HG03558 (cell line): ENCODE measurements at regions not wholly inside any gene's neighbourhood (a gene's known extent, or its start where the extent isn't known, plus 50 kb on each side); places are given as distances from the start of the nearest gene placed in this dataset.
"Not testable (repeated sequence)": the region's sequence is repeated elsewhere in the genome, so short reads cannot be mapped to it uniquely, and the experiment has no call there.

Experiments used
- ATAC-seq: cut with Tn5 transposase; IDR thresholded peaks from one replicate; pipeline ENCODE4 v1.9.1; 2021; ENCODE audit warnings: moderate number of reproducible peaks; ENCODE audit not compliant: unreplicated experiment; ENCODE audit errors: extremely low read depth

- ATAC-seq = no peak
Measured at GRCh38 chr10:83994325-83994724, 145.0 kb upstream of the GHITM start.

DNA sequence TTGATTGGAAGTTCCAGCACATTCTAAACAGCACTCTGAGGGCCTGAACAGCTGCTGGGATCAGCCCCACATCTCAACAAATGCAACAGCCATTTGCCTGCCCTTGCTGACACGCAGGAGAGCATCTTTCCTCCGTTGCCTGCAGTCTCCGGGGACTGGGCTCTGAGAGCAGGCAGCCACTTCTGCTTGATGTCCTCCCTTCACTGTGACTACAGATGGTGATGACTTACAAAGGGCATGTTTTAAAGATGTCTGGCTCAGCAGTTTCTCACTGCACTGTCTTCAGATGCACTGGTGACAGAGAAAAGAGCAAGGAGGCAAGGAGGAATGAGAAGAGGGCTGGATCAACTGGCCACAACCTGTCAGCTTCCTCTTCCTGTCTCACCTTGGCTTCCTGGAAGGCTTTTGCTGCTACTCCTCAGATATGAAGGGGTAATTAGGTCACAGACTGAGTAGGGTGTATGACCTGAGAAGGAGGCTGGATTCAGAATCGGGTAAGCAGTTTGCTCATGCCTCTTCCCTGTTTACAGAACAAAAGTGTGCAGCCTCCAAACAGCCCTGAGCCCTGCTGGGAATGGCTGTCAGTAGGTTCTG is 143.5 kb upstream of the GHITM start:
- no peak for ATAC-seq

DNA sequence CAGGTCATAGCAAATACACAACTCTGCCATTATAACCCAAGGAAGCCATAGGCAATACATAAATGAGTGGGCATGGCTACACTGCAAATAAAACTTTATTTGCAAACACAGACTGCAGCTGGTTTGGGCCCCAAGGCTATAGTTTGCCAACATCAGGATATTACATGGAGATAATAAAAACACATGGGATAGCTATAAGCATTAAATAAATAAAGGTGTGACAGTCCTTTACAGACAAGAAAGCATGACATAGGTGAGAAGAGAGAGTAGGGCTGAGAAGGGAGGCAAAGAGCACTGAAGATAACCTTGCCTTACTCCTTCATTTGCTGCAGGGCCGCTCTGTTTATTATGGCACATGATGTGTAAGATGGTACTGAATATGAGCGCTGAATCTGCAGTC is 135.1 kb upstream of the GHITM start:
- ATAC-seq = no peak

DNA sequence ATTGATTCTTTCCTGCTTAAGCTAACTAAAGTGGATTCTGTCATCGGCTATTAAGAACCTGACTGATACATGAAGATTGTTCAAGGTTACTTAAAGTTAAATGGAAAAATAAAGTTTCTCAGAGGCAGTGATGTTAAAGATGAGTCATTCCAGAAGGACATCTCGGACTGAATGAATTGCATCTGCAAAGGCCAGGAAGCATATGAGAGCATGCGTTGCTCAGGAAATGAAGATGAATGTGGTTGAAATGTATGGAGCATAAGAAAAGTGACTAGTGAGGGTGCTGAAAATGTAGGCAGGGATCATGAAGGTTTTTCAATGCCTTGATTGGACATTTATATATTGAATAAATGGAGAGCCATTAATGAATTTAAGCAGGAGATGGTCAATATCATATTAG is 133.9 kb upstream of the GHITM start:
- no peak for ATAC-seq

DNA sequence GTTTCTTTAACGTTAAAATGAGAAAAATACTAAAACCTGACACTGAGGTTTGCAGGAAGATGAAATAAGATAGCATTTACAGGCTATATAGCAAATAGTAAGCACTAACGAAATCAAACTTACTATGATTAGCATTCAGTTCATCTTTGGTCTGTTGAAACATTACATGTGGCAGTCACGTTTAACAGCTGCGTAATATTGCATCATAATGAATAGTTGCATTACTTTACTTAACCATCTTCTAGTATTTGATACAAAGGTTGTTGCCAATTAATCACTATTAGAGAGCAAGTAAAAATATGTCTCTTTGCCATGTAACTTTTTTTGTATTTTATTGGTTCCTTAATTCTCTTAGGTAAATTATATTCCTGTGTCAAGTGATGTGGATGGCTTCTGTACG is 131.8 kb upstream of the GHITM start:
- no peak for ATAC-seq

DNA sequence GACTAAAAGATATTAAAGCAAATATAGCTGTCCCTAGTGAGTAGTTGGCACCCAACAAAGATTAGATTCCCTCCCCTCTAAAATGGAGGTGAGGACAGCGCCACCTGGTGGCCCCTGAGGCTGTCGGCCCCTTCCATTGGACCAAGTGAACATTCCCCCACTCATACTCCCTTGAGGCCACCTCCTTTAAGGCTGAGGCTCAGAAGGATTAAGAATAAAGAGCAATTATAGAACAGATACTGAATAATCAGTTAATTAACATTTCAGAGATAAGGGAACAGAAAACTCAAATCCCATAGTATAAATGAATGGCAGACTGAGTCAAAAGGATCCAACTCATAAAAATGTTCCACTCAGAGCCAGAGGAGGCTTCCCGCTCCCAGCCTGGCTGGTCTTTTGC is 130.4 kb upstream of the GHITM start:
- ATAC-seq = no peak

DNA sequence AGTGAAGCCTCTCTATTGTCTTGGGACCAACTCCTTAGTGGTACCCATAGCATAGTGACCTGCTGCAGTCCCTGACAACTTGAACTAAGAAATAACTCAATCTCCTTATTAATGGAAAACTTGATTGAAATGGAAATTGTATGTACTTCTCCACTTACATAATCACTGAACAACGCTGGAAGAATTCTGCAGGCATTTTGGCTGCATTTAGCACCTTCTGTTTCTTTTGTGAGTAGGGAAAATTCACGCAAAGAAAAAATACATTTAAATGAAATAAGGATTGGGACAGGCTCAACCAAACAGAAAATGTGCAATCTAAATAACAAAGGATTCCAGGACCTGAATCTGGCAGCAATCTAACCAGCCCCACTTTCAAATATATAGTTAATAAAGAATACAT is 126.9 kb upstream of the GHITM start:
- ATAC-seq = no peak

- peak; percentile 88 for ATAC-seq
Measured at GRCh38 chr10:84012831-84013458, 126.4 kb upstream of the GHITM start.

GRCh38 chr10:84015877-84016595 is 123.3 kb upstream of the GHITM start:
- ATAC-seq = no peak

GRCh38 chr10:84018826-84019225 is 120.5 kb upstream of the GHITM start:
- no peak for ATAC-seq

GRCh38 chr10:84019854-84020458 is 119.4 kb upstream of the GHITM start:
- not testable (repeated sequence) for ATAC-seq

DNA sequence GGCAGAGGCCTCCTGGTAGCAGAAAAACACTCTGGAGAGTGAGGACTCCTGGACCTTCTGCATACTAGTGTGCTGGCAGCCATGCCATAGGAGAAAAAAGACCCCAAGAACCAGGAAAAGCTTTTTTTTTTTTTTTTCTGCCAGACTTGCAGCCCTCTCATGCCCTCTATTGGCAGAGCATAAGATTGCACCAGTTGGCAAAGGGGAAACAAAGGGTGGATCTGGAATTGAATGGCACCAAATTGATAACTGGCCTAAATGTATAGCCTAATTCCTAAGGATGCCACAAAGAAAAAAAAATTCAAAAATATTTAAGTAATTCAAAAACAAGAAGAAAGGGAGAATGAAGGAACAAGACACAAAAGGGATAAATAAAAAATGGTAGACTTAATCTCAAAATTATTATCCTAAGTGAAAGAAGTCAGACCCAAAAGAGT is 112.5 kb upstream of the GHITM start:
- ATAC-seq = no peak

- ATAC-seq = no peak
Measured at GRCh38 chr10:84029840-84030239, 109.5 kb upstream of the GHITM start.

DNA sequence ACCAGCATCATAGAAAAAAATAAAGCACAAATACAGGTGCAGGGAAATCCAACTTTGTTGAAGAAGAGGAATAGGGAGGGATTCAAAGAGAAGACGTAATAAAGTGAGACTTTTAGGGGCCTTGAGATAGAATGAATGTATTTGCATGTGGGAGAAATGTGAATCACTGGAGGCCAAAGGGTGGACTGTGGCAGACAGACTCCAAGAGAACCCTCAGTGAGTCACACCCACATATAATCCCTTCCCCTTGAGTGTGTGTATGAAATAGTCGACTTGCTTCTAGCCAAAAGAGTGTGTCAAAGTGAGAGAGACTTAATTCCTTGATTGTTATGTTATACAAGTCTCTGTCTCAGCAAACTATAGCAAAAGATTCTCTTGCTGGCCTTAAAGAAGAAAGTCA is 101.3 kb upstream of the GHITM start:
- no peak for ATAC-seq

DNA sequence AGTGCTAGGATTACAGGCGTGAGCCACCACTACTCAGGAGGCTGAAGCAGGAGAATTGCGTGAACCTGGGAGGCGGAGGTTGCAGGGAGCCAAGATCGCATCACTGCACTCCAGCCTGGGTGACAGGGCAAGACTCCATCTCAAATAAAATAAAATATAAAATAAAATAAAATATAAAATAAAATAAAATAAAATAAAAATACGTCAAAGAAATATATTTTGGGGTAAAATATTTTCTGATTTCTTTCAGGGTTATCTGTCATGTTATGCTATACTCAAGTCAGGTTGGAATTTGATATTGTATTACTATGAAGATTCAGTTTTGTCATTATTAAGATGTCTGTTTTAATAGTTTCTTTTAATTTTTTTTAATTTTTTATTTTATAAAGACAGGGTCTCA is 99.4 kb upstream of the GHITM start:
- no peak for ATAC-seq

DNA sequence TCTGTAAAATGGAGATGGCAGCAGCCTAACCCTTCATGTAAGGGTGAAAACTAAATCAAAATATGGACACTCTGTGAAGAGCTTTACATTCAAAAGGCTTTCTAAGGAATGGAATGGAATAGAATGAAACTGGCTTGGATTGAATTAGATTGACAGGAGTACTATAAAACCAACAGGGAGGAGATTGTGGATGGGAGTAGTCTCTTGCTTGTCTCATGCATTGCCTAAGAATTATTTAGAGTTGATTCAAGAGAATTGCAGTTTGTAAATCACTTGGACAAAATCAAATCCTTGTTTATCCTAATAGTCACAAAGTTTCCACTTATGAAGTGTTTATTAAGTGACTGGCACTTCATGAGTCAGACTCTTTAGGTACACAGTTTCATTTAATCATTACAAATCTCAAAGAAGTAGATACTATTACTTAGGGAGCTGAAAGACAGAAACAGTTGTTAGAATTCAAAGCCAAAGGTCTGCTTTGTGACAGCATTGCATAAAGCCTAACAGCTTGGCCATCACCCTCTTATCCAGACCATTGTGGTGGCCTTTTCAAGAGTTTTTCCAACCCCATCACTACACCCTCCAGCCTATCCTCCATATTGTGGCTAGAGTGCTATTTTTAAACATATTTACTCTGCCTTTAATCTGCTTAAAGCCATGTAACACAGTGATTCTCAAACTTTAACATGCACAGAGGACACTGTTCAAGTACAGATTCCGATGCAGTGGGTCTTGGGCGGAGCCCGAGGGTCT is 91.9 kb upstream of the GHITM start:
- ATAC-seq = no peak

DNA sequence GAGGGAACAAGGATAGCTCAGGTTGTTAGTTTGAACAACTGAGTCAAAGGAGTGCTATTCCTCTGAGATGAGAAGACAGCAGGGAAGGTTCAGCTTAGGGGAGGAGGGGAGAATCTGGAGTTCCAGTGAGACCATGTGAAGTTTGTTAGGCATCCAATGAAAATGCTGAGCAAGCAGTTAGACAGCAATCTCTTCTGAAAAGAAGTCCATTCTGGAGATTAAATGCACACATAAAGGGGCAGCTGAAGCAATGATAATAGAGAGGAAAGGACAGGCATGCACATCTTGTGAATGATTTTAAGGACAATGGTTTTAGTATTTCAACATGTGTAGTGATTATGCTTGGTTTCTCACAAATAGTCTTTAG is 89.7 kb upstream of the GHITM start:
- ATAC-seq = no peak

DNA sequence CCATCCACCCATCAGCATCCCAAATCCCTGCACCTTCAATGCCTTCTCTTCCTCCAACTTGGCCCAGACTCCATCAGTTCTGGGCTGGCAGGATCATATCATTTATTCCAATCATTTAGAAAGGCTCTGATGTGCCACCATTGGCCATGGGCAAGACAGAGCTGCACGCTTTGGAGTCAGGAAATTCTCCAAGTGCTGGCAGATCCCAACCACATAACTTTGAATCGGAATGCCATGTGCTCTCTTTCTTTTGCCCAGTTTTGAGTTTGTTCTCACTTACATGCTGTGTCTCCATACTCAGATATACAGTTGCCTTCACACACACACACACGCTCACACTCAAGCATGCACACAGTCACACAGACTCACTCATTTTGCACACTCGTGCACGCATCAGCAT is 85.7 kb upstream of the GHITM start:
- no peak for ATAC-seq

DNA sequence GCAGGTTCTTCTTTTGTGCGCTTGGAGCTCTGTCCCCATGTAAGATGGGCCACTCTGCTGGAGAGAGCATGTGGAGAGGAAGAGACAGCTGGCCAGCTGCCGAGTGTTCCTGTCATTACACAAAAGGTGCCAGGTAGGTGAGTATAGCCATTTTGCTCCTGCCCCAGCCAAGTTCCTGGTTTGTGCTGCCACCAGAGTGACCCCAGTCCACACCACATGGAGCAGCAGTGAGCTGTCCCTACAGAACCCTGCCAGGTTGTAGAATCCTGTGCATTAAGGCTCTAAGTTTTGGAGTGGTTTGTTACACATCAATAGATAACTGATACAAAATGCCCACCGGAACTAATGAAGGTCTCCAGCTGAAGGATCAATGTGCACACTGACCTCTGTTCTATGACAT is 84.6 kb upstream of the GHITM start:
- no peak for ATAC-seq

DNA sequence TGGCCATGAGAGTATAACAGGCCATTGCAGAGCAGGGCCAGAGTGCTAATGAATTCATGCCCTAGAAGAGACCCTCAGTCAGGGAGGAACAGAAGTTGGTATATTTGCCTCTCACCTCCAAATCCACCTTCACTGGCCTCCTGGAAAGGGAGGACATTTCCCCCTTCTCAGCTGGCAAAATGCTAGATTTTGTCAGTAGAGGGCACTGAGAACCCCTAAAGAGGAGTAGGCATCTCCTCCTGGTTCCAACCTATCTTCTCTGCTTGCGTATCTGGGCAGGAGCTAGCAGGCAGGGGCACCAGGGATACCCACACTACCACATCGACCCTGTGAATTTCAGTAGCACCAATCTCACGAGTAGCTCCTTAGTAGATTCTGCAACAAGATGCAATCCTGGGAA is 79.8 kb upstream of the GHITM start:
- ATAC-seq = no peak

- ATAC-seq = no peak
Measured at GRCh38 chr10:84063440-84063839, 75.9 kb upstream of the GHITM start.
